CD8-positive, alpha-beta memory T cell (primary cell): ENCODE measurements at regions not wholly inside any gene's neighbourhood (a gene's known extent, or its start where the extent isn't known, plus 50 kb on each side); places are given as distances from the start of the nearest gene placed in this dataset.
"Not testable (repeated sequence)": the region's sequence is repeated elsewhere in the genome, so short reads cannot be mapped to it uniquely, and the experiment has no call there.

Source experiments
- CTCF ChIA-PET: fragments of 350-600 bp; sonication (Branson Sonifier 250); formaldehyde crosslinking; loops from one replicate; lab custom pipeline; 2021; ENCODE audit warnings: antibody characterized with exemption; lab: Charles Lee
- POLR2A ChIA-PET: fragments of 350-600 bp; sonication (Branson Sonifier 250); formaldehyde crosslinking; loops from one replicate; lab custom pipeline; 2021; ENCODE audit warnings: antibody characterized with exemption; lab: Charles Lee
- DNase-seq, 5 donors: peaks; one replicate each; pipeline versions ENCODE4 v3.0.0 to v3.0.0-alpha.2; 2020 to 2022; ENCODE audit warnings: mixed read lengths in 1 of 5
- H3K27ac ChIP-seq: one replicate; pipeline ENCODE4 v1.7.0; 2013; ENCODE audit warnings: low read depth, mild to moderate bottlenecking, low read length, moderate library complexity
- H3K27me3 ChIP-seq: 2 replicates; pipeline ENCODE4 v1.7.0; 2013; ENCODE audit warnings: low read length, mild to moderate bottlenecking; ENCODE audit not compliant: insufficient read depth, poor library complexity, severe bottlenecking
- H3K36me3 ChIP-seq: 2 replicates; pipeline ENCODE4 v1.7.0; 2013; ENCODE audit warnings: mild to moderate bottlenecking, low read length, moderate library complexity; ENCODE audit not compliant: insufficient read depth
- H3K4me1 ChIP-seq: 2 replicates; pipeline ENCODE4 v1.7.0; 2013; ENCODE audit warnings: mild to moderate bottlenecking, low read length, moderate library complexity; ENCODE audit not compliant: insufficient read depth
- H3K4me3 ChIP-seq: 2 replicates; pipeline ENCODE4 v1.7.0; 2013; ENCODE audit warnings: mild to moderate bottlenecking, low read length
- H3K9me3 ChIP-seq: 2 replicates; pipeline ENCODE4 v1.7.0; 2013; ENCODE audit warnings: mild to moderate bottlenecking, low read length
- H3K27ac Mint-ChIP-seq, 8 donors: one replicate each; pipeline ENCODE4 v1.8.0; 2020 to 2021; ENCODE audit warnings: mixed read lengths in 8 of 8, mild to moderate bottlenecking in 6 of 8, inconsistent platforms in 3 of 8, moderate library complexity in 3 of 8
- H3K27me3 Mint-ChIP-seq, 2 donors: one replicate each; pipeline ENCODE4 v1.8.0; 2020 to 2021; ENCODE audit warnings: mixed read lengths in 2 of 2, mild to moderate bottlenecking in 1 of 2, moderate library complexity in 1 of 2
- H3K36me3 Mint-ChIP-seq, 3 donors: one replicate each; pipeline ENCODE4 v1.8.0; 2020 to 2021; ENCODE audit warnings: mixed read lengths in 3 of 3, inconsistent platforms in 1 of 3, mild to moderate bottlenecking in 1 of 3
- H3K4me1 Mint-ChIP-seq, 3 donors: one replicate each; pipeline ENCODE4 v1.8.0; 2020 to 2021; ENCODE audit warnings: mixed read lengths in 3 of 3, inconsistent platforms in 1 of 3, mild to moderate bottlenecking in 1 of 3
- H3K4me3 Mint-ChIP-seq, 7 donors: one replicate each; pipeline ENCODE4 v1.8.0; 2020 to 2021; ENCODE audit warnings: mixed read lengths in 7 of 7, mild to moderate bottlenecking in 6 of 7, moderate library complexity in 4 of 7, inconsistent platforms in 2 of 7
- H3K9me3 Mint-ChIP-seq, 5 donors: one replicate each; pipeline ENCODE4 v1.8.0; 2020 to 2022; ENCODE audit warnings: mixed read lengths in 5 of 5, mild to moderate bottlenecking in 3 of 5, moderate library complexity in 2 of 5, inconsistent platforms in 1 of 5

GRCh38 chr5:54870271-54870670 is 115.1 kb downstream of the ESM1 start:
- H3K4me1 Mint-ChIP-seq: peaks cover 4 to 9% (median 6%) of the 10 kb centered on the region in 3 donors
- Histone ChIP-seq H3K27me3 (no peaks in the 10 kb centered on the region), H3K27ac (no peak overlapping the region), H3K4me3 (no peak overlapping the region), H3K4me1 (peaks cover 6% of the 10 kb centered on the region), H3K36me3 (no peaks in the 10 kb centered on the region), H3K9me3 (no peaks in the 10 kb centered on the region)
- no peak for DNase-seq
- CTCF ChIA-PET: interaction anchor here (1.6 kb wide), 1 partner anchor 353 kb away, joined by 7 read pairs; the partner anchor contains the start of gene SNX18
- no peak overlapping the region for H3K4me3 Mint-ChIP-seq
- no peaks in the 10 kb centered on the region for H3K36me3 Mint-ChIP-seq
- no peaks in the 10 kb centered on the region for H3K9me3 Mint-ChIP-seq
- H3K27me3 Mint-ChIP-seq: peaks cover 7 to 16% of the 10 kb centered on the region in 2 donors
- H3K27ac Mint-ChIP-seq: no peak overlapping the region
- POLR2A ChIA-PET: no interaction called here

- ChIA-PET CTCF (interaction anchor here (1.6 kb wide), 1 partner anchor 352 kb away, joined by 7 read pairs; the partner anchor contains the start of gene SNX18), POLR2A (no interaction called here)
- peaks cover 6% of the 10 kb centered on the region for H3K4me1 ChIP-seq
- no peak overlapping the region for H3K4me3 ChIP-seq
- Mint-ChIP-seq H3K27me3 (peaks cover 5 to 14% of the 10 kb centered on the region in 2 donors), H3K27ac (peak overlapping the region in 1 of 8 donors; percentile 2), H3K9me3 (no peaks in the 10 kb centered on the region), H3K4me3 (no peak overlapping the region), H3K4me1 (peaks cover 4 to 9% (median 6%) of the 10 kb centered on the region in 3 donors), H3K36me3 (no peaks in the 10 kb centered on the region)
- no peaks in the 10 kb centered on the region for H3K36me3 ChIP-seq
- no peak for DNase-seq
- H3K27me3 ChIP-seq: no peaks in the 10 kb centered on the region
- no peak overlapping the region for H3K27ac ChIP-seq
- H3K9me3 ChIP-seq: no peaks in the 10 kb centered on the region
Measured at GRCh38 chr5:54869691-54870090, 115.7 kb downstream of the ESM1 start.

- no peak for DNase-seq
- H3K27me3 Mint-ChIP-seq: peaks cover 5 to 14% of the 10 kb centered on the region in 2 donors
- H3K4me1 ChIP-seq: peaks cover 6% of the 10 kb centered on the region
- ChIA-PET POLR2A (no interaction called here), CTCF (interaction anchor here (1.2 to 5.9 kb wide), 3 partner anchors 344 to 352 kb away, joined by 4 to 80 read pairs (median 7); partner anchors contain the start of gene SNX18)
- H3K27ac ChIP-seq: no peak overlapping the region
- no peaks in the 10 kb centered on the region for H3K9me3 Mint-ChIP-seq
- H3K4me3 ChIP-seq: no peak overlapping the region
- H3K36me3 ChIP-seq: no peaks in the 10 kb centered on the region
- H3K9me3 ChIP-seq: no peaks in the 10 kb centered on the region
- H3K27ac Mint-ChIP-seq: no peak overlapping the region
- no peak overlapping the region for H3K4me3 Mint-ChIP-seq
- H3K27me3 ChIP-seq: no peaks in the 10 kb centered on the region
- peaks cover 4 to 9% (median 6%) of the 10 kb centered on the region in 3 donors for H3K4me1 Mint-ChIP-seq
- H3K36me3 Mint-ChIP-seq: no peaks in the 10 kb centered on the region
Measured at GRCh38 chr5:54868511-54869483, 116.6 kb downstream of the ESM1 start.

- DNase-seq: peak in 2 of 5 donors; percentile 51 to 52
- Mint-ChIP-seq H3K4me1 (peaks cover 4 to 9% (median 6%) of the 10 kb centered on the region in 3 donors), H3K4me3 (peak overlapping the region in 6 of 7 donors; percentile 0 to 69 (median 40)), H3K27me3 (peaks cover 10 to 22% of the 10 kb centered on the region in 2 donors), H3K9me3 (no peaks in the 10 kb centered on the region), H3K27ac (peak overlapping the region in 1 of 8 donors; percentile 4), H3K36me3 (no peaks in the 10 kb centered on the region)
- Histone ChIP-seq H3K4me1 (peaks cover 6% of the 10 kb centered on the region), H3K4me3 (peak overlapping the region; percentile 10), H3K27me3 (no peaks in the 10 kb centered on the region), H3K36me3 (no peaks in the 10 kb centered on the region), H3K27ac (no peak overlapping the region), H3K9me3 (no peaks in the 10 kb centered on the region)
- CTCF ChIA-PET: interaction anchor here (0.6 to 5.9 kb wide), 20 partner anchors 10 to 624 kb away, joined by 3 to 80 read pairs (median 4); partner anchors contain the start of genes ARL15, GPX8 and SNX18
- POLR2A ChIA-PET: interaction anchor here (0.8 to 2.6 kb wide), 3 partner anchors 292 to 350 kb away, joined by 3 to 7 read pairs (median 5); partner anchors contain the start of genes GPX8 and SNX18
Measured at GRCh38 chr5:54867310-54867944, 118.0 kb downstream of the ESM1 start.

GRCh38 chr5:54864911-54865515 is 120.4 kb downstream of the ESM1 start:
- H3K27ac ChIP-seq, H3K27me3 ChIP-seq, H3K36me3 ChIP-seq, H3K4me3 ChIP-seq, H3K4me3 Mint-ChIP-seq, POLR2A ChIA-PET, H3K4me1 ChIP-seq, H3K4me1 Mint-ChIP-seq, H3K9me3 Mint-ChIP-seq, H3K27ac Mint-ChIP-seq, DNase-seq, H3K9me3 ChIP-seq, H3K36me3 Mint-ChIP-seq: not testable (repeated sequence)
- peaks cover 14 to 29% of the 10 kb centered on the region in 2 donors for H3K27me3 Mint-ChIP-seq
- CTCF ChIA-PET: interaction anchor here (1.1 to 5.9 kb wide), 5 partner anchors 10 to 376 kb away, joined by 3 to 80 read pairs (median 11); partner anchors contain the start of gene SNX18

GRCh38 chr5:54862036-54862435 is 123.4 kb downstream of the ESM1 start:
- ChIA-PET POLR2A (no interaction called here), CTCF (interaction anchor here (1.9 to 4.3 kb wide), 2 partner anchors 11 to 345 kb away, joined by 5 to 14 read pairs; partner anchors contain the start of gene SNX18)
- Histone ChIP-seq H3K9me3 (peaks cover 4% of the 10 kb centered on the region), H3K4me3 (no peak overlapping the region), H3K4me1 (peaks cover 4% of the 10 kb centered on the region), H3K36me3 (no peaks in the 10 kb centered on the region), H3K27me3 (no peaks in the 10 kb centered on the region), H3K27ac (no peak overlapping the region)
- Mint-ChIP-seq H3K36me3 (peaks cover 0 to 14% (median 2%) of the 10 kb centered on the region in 3 donors), H3K27ac (no peak overlapping the region), H3K27me3 (peaks cover 21 to 35% of the 10 kb centered on the region in 2 donors), H3K9me3 (peaks cover 13 to 29% (median 27%) of the 10 kb centered on the region in 5 donors), H3K4me3 (no peak overlapping the region), H3K4me1 (peaks cover under 1 to 4% (median 2%) of the 10 kb centered on the region in 3 donors)
- no peak for DNase-seq

GRCh38 chr5:54861212-54861894 is 124.0 kb downstream of the ESM1 start:
- Histone ChIP-seq H3K9me3 (peaks cover 4% of the 10 kb centered on the region), H3K4me3 (no peak overlapping the region), H3K4me1 (no peaks in the 10 kb centered on the region), H3K27me3 (no peaks in the 10 kb centered on the region), H3K36me3 (no peaks in the 10 kb centered on the region), H3K27ac (no peak overlapping the region)
- no peaks in the 10 kb centered on the region for H3K4me1 Mint-ChIP-seq
- ChIA-PET CTCF (interaction anchor here (1.9 to 4.3 kb wide), 2 partner anchors 11 to 344 kb away, joined by 5 to 14 read pairs; partner anchors contain the start of gene SNX18), POLR2A (no interaction called here)
- H3K36me3 Mint-ChIP-seq: peaks cover 0 to 14% (median 2%) of the 10 kb centered on the region in 3 donors
- peaks cover 13 to 31% (median 30%) of the 10 kb centered on the region in 5 donors for H3K9me3 Mint-ChIP-seq
- DNase-seq: no peak
- H3K4me3 Mint-ChIP-seq: no peak overlapping the region
- H3K27ac Mint-ChIP-seq: no peak overlapping the region
- peaks cover 21 to 35% of the 10 kb centered on the region in 2 donors for H3K27me3 Mint-ChIP-seq
